ENCODE measurements at regions not wholly inside any gene's neighbourhood (a gene's known extent, or its start where the extent isn't known, plus 50 kb on each side); places are given as distances from the start of the nearest gene placed in this dataset.

DNA sequence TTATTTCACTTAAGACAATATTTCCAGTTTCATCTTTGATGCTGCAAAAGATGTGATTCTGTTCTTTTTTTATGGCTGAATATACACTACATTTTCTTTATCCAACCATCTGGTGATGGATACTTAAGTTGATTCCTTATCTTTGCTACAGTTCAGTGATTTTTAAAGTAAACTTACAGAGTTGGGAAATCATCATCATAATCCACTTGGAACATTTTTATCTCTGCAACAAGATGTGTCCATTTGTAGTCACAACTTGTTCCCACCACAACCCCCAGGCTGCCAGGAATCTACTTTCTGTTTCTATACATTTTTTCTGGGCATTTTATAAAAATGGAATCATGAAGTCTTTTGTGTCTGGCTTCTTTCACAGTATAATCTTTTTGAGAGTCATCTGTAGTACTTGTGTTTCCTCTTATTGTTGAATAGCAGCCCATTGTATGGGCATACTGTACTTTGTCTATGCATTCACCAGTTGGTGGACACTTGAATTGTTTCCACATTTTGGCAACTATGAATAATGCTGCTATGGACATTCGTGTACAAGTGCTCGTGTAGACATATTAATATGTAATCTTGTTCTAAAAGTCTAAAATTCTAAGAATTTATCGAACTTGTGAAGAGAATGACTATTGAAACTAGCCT, 212.5 kb upstream of the DDHD1 start:
- TF ChIP-seq, protein P1, sequence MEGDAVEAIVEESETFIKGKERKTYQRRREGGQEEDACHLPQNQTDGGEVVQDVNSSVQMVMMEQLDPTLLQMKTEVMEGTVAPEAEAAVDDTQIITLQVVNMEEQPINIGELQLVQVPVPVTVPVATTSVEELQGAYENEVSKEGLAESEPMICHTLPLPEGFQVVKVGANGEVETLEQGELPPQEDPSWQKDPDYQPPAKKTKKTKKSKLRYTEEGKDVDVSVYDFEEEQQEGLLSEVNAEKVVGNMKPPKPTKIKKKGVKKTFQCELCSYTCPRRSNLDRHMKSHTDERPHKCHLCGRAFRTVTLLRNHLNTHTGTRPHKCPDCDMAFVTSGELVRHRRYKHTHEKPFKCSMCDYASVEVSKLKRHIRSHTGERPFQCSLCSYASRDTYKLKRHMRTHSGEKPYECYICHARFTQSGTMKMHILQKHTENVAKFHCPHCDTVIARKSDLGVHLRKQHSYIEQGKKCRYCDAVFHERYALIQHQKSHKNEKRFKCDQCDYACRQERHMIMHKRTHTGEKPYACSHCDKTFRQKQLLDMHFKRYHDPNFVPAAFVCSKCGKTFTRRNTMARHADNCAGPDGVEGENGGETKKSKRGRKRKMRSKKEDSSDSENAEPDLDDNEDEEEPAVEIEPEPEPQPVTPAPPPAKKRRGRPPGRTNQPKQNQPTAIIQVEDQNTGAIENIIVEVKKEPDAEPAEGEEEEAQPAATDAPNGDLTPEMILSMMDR (conservative IDR thresholded peaks at IDR 0.05) = no peak
- no peak for TF ChIP-seq EZH2 (IDR thresholded peaks at IDR 0.05; ENCODE audit: low read depth)
